ENCODE measurements at regions not wholly inside any gene's neighbourhood (a gene's known extent, or its start where the extent isn't known, plus 50 kb on each side); places are given as distances from the start of the nearest gene placed in this dataset.

- H3K27ac ChIP-seq (ENCODE audit: low read depth in 1 of 2, low read length in 2 of 2) = no peak overlapping the region
- H3K9me3 Mint-ChIP-seq = peaks cover 0 to 2% (median 0%) of the 10 kb centered on the region in 7 donors
- no peaks in the 10 kb centered on the region for H3K27me3 ChIP-seq (ENCODE audit: control insufficient read depth in 2 of 2, insufficient read depth in 2 of 2, low read length in 2 of 2)
- H3K4me2 ChIP-seq (replicated peaks; ENCODE audit: extremely low read depth, low read length, poor library complexity, severe bottlenecking) = no peak overlapping the region
- no peak for TF ChIP-seq CTCF (IDR thresholded peaks at IDR 0.05)
- no peak overlapping the region for H3K9ac ChIP-seq (ENCODE audit: insufficient read depth, low read length, poor library complexity, severe bottlenecking)
- no peaks in the 10 kb centered on the region for H4K20me1 ChIP-seq (ENCODE audit: insufficient read depth, low read length)
- 94% methylated on average over 6 of the region's 7 CpGs for WGBS (ENCODE audit: insufficient coverage)
- H3K36me3 Mint-ChIP-seq = peaks cover 0 to 4% of the 10 kb centered on the region in 2 donors
- no peak overlapping the region for H3K4me3 ChIP-seq (replicated peaks in 1 of 3; ENCODE audit: low read depth in 2 of 3, low read length in 3 of 3)
- no peak overlapping the region for H3K27ac Mint-ChIP-seq
- H2AFZ ChIP-seq (ENCODE audit: insufficient read depth, low read depth, low read length, poor library complexity, severe bottlenecking) = no peak overlapping the region
- intact Hi-C loops (cut with micrococcal nuclease) = no loop called here
- DNase-seq = no peak
- no peaks in the 10 kb centered on the region for H3K36me3 ChIP-seq (replicated peaks in 1 of 2; ENCODE audit: control insufficient read depth in 1 of 2, insufficient read depth in 2 of 2, low read length in 2 of 2)
- H3K9me3 ChIP-seq (replicated peaks in 1 of 2; ENCODE audit: control insufficient read depth in 1 of 2, insufficient read depth in 1 of 2, low read length in 2 of 2) = no peaks in the 10 kb centered on the region
- H3K4me1 Mint-ChIP-seq = peaks cover 7% of the 10 kb centered on the region
- H3K79me2 ChIP-seq (ENCODE audit: insufficient read depth, low read length) = no peaks in the 10 kb centered on the region
- peaks cover 13 to 15% of the 10 kb centered on the region in 2 donors for H3K4me1 ChIP-seq (ENCODE audit: control insufficient read depth in 1 of 2, insufficient read depth in 2 of 2, low read length in 2 of 2)
- H3K27me3 Mint-ChIP-seq (ENCODE audit: low read depth in 3 of 3) = peaks cover 0 to 3% (median 0%) of the 10 kb centered on the region in 3 donors
- no peak overlapping the region for H3K4me3 Mint-ChIP-seq
Measured at GRCh38 chr2:8089596-8089995, 592.3 kb upstream of the ID2 start.

GRCh38 chr2:8090748-8091700 is 590.8 kb upstream of the ID2 start:
- Histone ChIP-seq H3K27ac (ENCODE audit: low read depth in 1 of 2, low read length in 2 of 2) (peak overlapping the region; percentile 48 to 72), H4K20me1 (ENCODE audit: insufficient read depth, low read length) (no peaks in the 10 kb centered on the region), H3K36me3 (replicated peaks in 1 of 2; ENCODE audit: control insufficient read depth in 1 of 2, insufficient read depth in 2 of 2, low read length in 2 of 2) (no peaks in the 10 kb centered on the region), H3K9ac (ENCODE audit: insufficient read depth, low read length, poor library complexity, severe bottlenecking) (no peak overlapping the region), H3K9me3 (replicated peaks in 1 of 2; ENCODE audit: control insufficient read depth in 1 of 2, insufficient read depth in 1 of 2, low read length in 2 of 2) (no peaks in the 10 kb centered on the region), H3K4me3 (replicated peaks in 1 of 3; ENCODE audit: low read depth in 2 of 3, low read length in 3 of 3) (peak overlapping the region in 1 of 3 experiments; percentile 24), H2AFZ (ENCODE audit: insufficient read depth, low read depth, low read length, poor library complexity, severe bottlenecking) (peak overlapping the region; percentile 54), H3K79me2 (ENCODE audit: insufficient read depth, low read length) (no peaks in the 10 kb centered on the region), H3K4me2 (replicated peaks; ENCODE audit: extremely low read depth, low read length, poor library complexity, severe bottlenecking) (peak overlapping the region; percentile 13), H3K4me1 (ENCODE audit: control insufficient read depth in 1 of 2, insufficient read depth in 2 of 2, low read length in 2 of 2) (peaks cover 13 to 15% of the 10 kb centered on the region in 2 donors), H3K27me3 (ENCODE audit: control insufficient read depth in 2 of 2, insufficient read depth in 2 of 2, low read length in 2 of 2) (no peaks in the 10 kb centered on the region)
- intact Hi-C loops (cut with micrococcal nuclease) = no loop called here
- 100% methylated on average over 2 of the region's 5 CpGs for WGBS (ENCODE audit: insufficient coverage)
- TF ChIP-seq CTCF (IDR thresholded peaks at IDR 0.05) = no peak
- H3K4me1 Mint-ChIP-seq = peaks cover 7% of the 10 kb centered on the region
- H3K4me3 Mint-ChIP-seq = no peak overlapping the region
- H3K27me3 Mint-ChIP-seq (ENCODE audit: low read depth in 3 of 3) = peaks cover 0 to 3% (median 0%) of the 10 kb centered on the region in 3 donors
- H3K27ac Mint-ChIP-seq = no peak overlapping the region
- peaks cover 0 to under 1% (median 0%) of the 10 kb centered on the region in 7 donors for H3K9me3 Mint-ChIP-seq
- H3K36me3 Mint-ChIP-seq = peaks cover 0 to 4% of the 10 kb centered on the region in 2 donors
- DNase-seq = peak; percentile 96 to 100 (median 99)

Measured in CD14-positive monocyte (primary cell).